Neutrophil (primary cell): ENCODE measurements at regions not wholly inside any gene's neighbourhood (a gene's known extent, or its start where the extent isn't known, plus 50 kb on each side); places are given as distances from the start of the nearest gene placed in this dataset.

Experiments
- H3K27ac ChIP-seq: fragments of 200-600 bp; sonication (generic); 2 replicates; pipeline ENCODE4 v1.5.1; 2016; ENCODE audit warnings: mild to moderate bottlenecking, moderate library complexity
- H3K27me3 ChIP-seq: fragments of 200-600 bp; sonication (generic); 2 replicates; pipeline ENCODE4 v1.6.0; 2016; ENCODE audit warnings: mild to moderate bottlenecking
- H3K36me3 ChIP-seq: fragments of 200-600 bp; sonication (generic); 2 replicates; pipeline ENCODE4 v1.5.1; 2017
- H3K4me1 ChIP-seq, 2 experiments: fragments of 200-600 bp in 1 of 2; sonication (generic) in 1 of 2; 1 replicate in 1 of 2; 2 replicates in 1 of 2; pipeline versions ENCODE4 v1.5.1 to v1.6.1; 2013 to 2016; ENCODE audit warnings: low read depth in 1 of 2, low read length in 1 of 2, mild to moderate bottlenecking in 1 of 2, moderate library complexity in 1 of 2; ENCODE audit not compliant: control insufficient read depth in 1 of 2, insufficient read depth in 1 of 2
- H3K4me3 ChIP-seq, 2 experiments: fragments of 200-600 bp in 1 of 2; sonication (generic) in 1 of 2; 1 replicate in 1 of 2; 2 replicates in 1 of 2; pipeline ENCODE4 v1.5.1; 2013 to 2016; ENCODE audit warnings: low read depth in 1 of 2, low read length in 1 of 2, mild to moderate bottlenecking in 1 of 2, moderate library complexity in 1 of 2
- H3K9me3 ChIP-seq: fragments of 200-600 bp; sonication (generic); 2 replicates; pipeline ENCODE4 v1.5.1; 2016
- CTCF ChIP-seq: fragments of 200-600 bp; sonication (generic); IDR thresholded peaks from 2 replicates; pipeline ENCODE4 v1.5.1; 2016; ENCODE audit warnings: antibody characterized with exemption

GRCh38 chr5:133679534-133679933, 67.2 kb upstream of the FSTL4 start:
- TF ChIP-seq CTCF: no peak
- Histone ChIP-seq H3K27ac (no peak overlapping the region), H3K4me1 (no peaks in the 10 kb centered on the region), H3K4me3 (no peak overlapping the region), H3K9me3 (no peaks in the 10 kb centered on the region), H3K27me3 (peaks cover 8% of the 10 kb centered on the region), H3K36me3 (no peaks in the 10 kb centered on the region)

- H3K4me1 ChIP-seq: no peaks in the 10 kb centered on the region
- H3K36me3 ChIP-seq: no peaks in the 10 kb centered on the region
- no peak overlapping the region for H3K27ac ChIP-seq
- no peak overlapping the region for H3K4me3 ChIP-seq
- peaks cover 8% of the 10 kb centered on the region for H3K27me3 ChIP-seq
- no peak for TF ChIP-seq CTCF
- H3K9me3 ChIP-seq: no peaks in the 10 kb centered on the region
Measured at GRCh38 chr5:133675376-133676154, 63.2 kb upstream of the FSTL4 start.

GRCh38 chr5:133670336-133670735, 58.0 kb upstream of the FSTL4 start:
- no peaks in the 10 kb centered on the region for H3K4me1 ChIP-seq
- no peak for TF ChIP-seq CTCF
- H3K27me3 ChIP-seq: no peaks in the 10 kb centered on the region
- no peaks in the 10 kb centered on the region for H3K9me3 ChIP-seq
- no peaks in the 10 kb centered on the region for H3K36me3 ChIP-seq
- no peak overlapping the region for H3K27ac ChIP-seq
- no peak overlapping the region for H3K4me3 ChIP-seq

- no peaks in the 10 kb centered on the region for H3K36me3 ChIP-seq
- TF ChIP-seq CTCF: no peak
- no peaks in the 10 kb centered on the region for H3K27me3 ChIP-seq
- H3K4me1 ChIP-seq: no peaks in the 10 kb centered on the region
- H3K9me3 ChIP-seq: no peaks in the 10 kb centered on the region
- H3K4me3 ChIP-seq: no peak overlapping the region
- H3K27ac ChIP-seq: no peak overlapping the region
Measured at GRCh38 chr5:133669472-133669871, 57.1 kb upstream of the FSTL4 start.

GRCh38 chr5:133668458-133668857, 56.1 kb upstream of the FSTL4 start:
- H3K4me3 ChIP-seq: no peak overlapping the region
- H3K27ac ChIP-seq: no peak overlapping the region
- no peak for TF ChIP-seq CTCF
- H3K9me3 ChIP-seq: no peaks in the 10 kb centered on the region
- no peaks in the 10 kb centered on the region for H3K4me1 ChIP-seq
- H3K36me3 ChIP-seq: no peaks in the 10 kb centered on the region
- H3K27me3 ChIP-seq: no peaks in the 10 kb centered on the region
